NCI-H2029 treated with DMSO at 0.1 percent for 48 hours (cell line): ENCODE measurements at regions not wholly inside any gene's neighbourhood (a gene's known extent, or its start where the extent isn't known, plus 50 kb on each side); places are given as distances from the start of the nearest gene placed in this dataset.

Source experiments
- DNase-seq: peaks from one replicate; lab custom pipeline; 2025; lab: John Stamatoyannopoulos, UW

DNA sequence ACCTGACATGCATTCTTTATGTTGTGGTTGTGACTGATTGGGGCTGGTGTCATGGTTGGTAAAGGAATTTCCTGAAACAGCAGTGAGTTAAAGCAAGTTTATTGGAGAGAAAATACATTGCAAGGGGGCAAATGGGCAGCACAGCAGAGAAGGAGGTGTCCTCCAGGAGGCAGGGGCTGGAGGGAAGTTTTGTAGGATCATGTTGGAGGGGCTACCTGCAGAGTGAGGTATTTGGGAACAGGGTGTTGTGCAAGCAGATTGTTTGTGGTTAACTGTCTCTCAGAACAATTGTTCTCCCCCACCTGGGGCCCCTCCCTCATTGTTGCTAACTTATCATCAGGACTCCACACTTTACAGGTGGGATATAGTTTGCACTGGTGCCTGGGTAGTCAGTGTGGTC lies 196.0 kb downstream of the NSUN3 start:
- no peak for DNase-seq

DNA sequence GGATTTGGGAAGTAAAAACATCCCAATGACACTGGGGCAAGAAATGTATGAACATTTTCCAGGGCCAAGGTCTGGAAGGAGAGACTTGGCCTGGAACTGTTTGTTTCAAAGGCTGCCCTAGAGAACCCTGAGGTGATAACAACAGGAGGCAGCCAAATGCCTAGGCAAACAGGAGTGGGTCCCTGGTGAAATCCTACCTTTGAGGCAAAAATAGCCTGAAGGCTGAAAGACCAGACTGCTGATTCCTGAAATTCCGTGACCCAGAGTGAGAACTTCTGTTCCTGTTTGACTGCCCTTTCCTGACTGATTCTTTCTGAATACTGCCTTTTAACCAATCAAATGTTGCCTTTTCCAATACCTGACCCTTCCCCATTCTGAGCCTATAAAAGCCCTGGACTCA lies 196.4 kb downstream of the NSUN3 start:
- no peak for DNase-seq

DNA sequence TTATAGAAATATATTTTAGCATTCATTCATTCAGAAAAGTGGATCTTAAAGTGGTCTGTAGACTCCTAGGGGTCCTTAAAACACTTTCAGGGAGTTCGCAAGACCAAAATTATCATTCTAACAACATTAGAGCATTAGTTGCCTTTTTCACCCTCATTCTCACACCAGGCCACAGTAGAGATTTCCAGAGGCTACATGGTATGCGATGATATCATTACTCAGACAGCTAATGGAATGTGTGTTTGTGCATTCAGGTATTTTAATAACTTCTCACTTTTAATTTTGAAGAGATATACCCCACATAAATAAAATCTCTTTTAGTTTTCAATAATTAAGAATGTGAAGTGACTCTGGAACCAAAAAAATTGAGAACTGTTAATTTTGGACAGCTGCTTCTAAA lies 206.9 kb downstream of the NSUN3 start:
- DNase-seq: no peak

DNA sequence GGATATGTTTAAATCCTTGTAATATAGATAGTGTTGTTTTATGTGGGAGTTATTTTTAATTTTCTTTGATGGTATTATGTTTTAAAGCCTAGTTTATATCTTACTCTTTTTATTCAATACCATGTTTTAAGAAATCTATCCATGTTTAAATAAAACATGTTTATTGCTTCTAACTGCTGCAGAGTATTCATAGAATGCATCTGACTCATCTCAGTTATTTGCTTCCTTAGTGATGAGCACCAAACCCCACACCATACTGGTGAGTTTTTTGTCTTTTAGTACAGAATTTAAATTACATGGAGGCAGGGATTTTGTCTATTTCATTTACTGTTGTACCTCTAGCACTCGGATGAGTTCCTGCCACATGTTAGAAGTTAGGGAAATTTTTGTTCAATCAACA lies 209.2 kb downstream of the NSUN3 start:
- no peak for DNase-seq

DNA sequence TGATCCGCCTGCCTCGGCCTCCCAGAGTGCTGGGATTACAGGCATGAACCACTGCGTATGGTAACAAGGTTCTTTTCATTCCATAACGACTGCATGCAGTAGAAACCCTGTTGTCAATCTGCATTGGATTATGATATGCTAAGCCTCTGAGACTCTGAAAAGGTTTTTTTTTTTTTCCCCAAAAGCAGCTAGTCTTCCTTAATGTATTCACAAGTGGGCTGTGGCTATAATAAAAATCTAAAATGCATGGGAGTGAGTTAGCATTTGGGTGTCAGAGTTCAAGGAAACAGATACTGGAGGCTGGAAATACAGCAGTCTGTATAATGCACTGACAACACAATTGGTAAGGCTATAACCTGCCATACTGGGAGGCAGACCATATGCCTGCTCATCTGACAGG lies 218.1 kb downstream of the NSUN3 start:
- no peak for DNase-seq

DNA sequence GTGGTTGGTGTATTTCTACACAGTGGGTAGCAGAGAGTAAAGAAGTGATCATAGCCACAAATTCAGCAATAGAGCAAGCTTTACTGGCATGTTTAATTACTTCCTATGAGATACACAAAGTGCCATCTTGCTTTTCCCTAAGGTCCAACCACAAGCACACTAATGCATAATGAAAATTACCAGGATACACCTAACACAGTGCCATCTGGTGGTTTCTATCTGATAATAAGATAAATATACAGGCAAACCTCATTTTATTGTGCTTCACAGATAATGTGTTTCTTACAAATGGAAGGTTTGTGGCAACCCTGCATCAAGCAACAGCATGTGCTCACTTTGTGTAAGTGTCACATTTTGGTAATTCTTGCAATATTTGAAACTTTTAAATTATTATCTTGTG lies 223.0 kb downstream of the NSUN3 start:
- DNase-seq: no peak

DNA sequence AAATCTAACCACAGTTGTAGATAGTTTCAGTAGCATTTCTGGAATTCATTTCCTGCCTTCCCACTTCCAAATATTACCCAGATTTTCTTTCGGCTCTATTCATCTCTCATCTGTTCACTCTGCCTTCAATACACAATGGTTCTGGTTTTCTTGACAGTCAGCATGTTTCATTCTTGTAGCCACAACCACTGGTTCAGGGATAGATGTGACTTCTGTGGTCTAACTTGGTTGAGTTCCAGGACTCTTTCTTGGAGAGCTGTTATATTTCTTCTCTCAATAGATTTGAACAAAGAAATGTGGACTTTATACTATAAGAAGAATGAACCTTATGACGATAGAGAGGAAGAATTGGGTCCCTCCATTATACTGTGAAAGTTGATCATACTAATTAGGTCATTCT lies 228.8 kb downstream of the NSUN3 start:
- DNase-seq: no peak

DNA sequence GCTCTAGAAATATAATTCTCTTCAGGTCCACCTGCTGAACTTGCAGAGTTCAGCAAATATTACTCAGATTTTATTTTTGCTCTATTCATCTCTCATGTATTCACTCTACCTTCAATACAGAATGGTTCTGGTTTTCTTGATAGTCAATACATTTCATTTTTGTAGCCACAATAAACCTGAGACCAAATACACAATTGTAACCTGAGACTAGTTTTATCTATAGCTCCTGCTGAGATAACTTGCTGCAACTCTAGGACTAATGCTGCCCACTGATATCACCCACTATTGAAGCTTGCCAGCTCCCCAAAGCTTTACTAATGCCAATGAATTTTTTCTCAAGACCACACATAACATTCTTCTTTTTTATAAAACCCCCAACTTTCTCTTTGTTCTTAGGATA lies 229.3 kb downstream of the NSUN3 start:
- DNase-seq: no peak

DNA sequence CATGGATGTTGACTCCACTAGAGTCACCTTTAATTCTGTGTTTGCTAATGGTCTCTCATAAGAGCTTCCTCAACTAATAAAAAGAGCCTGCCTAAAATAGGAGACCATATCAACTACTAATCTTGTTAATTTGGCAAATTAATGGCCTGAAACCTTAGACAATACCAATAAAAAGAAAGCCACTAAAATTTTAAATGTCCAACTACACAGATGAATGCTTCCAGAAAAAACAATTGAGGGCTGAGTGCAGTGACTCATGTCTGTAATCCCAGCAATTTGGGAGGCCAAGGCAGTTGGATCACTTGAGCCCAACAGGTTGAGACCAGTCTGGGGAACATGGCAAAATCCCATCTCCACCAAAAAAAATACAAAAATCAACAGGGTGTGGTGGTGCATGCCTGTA lies 230.9 kb downstream of the NSUN3 start:
- DNase-seq: no peak

DNA sequence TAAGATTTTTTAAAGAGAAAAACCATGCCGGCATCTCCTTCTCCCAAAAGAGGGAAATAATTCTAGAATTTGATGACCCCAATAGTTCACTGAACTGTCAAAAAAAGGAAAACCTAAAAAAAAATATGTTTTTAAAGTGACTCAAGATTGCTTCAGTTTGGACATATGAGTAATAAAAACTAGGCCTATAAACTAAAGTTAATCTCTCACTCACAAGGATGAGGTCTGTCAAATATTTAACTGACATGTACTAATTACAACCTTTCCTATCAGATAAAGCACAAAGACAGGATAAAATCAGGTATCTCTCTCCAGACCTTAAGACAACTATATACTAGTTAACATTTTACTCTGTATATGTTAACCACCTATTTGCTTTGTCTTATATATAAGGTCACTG lies 231.9 kb downstream of the NSUN3 start:
- DNase-seq: no peak

DNA sequence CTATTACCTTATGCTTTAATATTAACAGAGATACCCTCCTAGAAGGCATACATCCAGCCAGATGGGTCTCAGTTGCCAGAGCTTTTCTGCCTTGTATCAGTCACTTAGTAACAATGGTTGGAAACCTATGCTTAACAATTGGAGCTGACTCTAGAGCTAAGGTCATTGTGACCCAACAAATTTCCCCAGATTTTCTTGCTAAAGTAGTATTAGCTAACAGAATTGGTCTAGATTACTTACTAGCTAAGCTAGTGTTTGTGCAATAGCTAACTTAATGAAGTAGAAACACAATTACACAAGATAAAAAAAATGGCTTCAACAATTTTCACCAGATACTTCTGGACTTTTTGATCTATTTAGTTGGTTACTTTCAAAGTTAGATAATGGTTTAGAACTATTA lies 236.9 kb downstream of the NSUN3 start:
- DNase-seq: no peak

DNA sequence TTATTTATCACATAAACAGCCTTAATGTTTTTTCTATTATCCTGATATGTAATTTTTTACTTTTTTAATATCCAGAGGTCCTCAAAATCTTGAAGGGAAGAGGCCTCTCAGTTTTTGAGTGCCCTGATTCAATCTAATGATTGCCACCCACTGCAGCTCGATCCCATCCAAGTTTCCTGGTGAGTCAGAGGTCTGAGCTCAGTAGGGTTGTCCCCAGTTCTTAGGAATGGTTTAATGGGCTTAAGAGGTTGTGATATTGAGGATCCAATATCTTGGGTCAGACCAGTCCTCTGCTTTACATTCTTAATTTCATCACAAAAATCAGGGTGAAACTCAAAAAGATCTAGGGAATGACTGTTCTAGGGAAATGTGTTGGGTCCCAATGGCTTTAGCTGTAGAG lies 238.5 kb downstream of the NSUN3 start:
- DNase-seq: no peak

DNA sequence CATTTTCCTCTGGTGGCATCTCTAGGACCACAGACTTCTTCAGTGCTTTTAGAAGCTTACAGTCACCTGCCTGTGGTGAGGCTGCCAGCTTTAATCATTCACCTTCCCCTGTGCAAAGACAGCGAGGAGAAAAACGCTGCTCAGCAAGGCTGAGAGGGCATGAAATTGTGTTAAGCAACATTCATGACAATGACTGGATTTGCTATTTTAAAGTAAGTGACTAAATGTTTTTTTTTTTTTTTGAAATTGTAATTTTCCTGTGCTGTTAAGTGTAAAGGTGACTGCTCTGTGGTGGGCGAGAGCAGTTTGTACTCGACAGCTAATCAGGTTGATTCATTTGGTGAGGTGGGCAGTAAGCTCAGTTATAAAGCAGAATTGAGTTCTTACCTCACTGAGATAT lies 240.4 kb downstream of the NSUN3 start:
- no peak for DNase-seq

DNA sequence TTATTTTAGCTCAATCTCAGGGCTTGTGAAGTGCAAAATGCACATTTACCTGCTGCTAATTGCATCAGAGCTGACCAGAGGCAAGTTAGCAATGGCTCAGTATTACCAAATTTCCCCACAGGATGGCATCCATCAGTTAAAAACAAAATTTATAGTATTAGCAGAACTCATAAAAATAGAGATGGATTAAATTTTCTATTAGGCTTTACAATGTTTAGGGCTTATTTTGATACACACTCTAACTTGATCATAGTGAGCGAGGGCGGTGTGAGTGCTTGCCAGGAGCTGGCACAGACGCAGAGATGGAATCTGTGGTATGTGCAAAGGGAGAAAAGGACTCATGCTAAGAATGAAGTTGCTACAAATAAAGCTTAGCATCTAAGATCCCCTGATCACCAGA lies 241.0 kb downstream of the NSUN3 start:
- no peak for DNase-seq

DNA sequence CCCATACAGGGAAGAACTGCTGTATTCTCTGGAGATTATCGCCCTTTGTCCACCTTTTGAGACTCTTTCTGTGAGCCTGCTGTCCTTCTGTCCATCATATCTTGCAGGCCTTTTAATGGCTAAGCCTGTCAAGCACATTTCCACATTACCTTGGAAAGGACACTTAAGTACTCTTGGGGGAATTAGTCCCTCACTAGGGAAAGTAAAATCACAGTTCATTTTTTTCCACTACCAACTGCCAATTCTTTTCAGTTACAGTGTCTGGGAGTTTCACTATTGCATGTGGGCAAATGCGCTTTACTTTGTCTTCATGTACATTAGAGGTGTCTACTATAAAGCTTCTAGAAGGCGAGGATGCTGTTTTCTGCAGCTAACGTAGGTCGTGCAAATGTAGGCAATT lies 242.1 kb downstream of the NSUN3 start:
- DNase-seq: no peak

DNA sequence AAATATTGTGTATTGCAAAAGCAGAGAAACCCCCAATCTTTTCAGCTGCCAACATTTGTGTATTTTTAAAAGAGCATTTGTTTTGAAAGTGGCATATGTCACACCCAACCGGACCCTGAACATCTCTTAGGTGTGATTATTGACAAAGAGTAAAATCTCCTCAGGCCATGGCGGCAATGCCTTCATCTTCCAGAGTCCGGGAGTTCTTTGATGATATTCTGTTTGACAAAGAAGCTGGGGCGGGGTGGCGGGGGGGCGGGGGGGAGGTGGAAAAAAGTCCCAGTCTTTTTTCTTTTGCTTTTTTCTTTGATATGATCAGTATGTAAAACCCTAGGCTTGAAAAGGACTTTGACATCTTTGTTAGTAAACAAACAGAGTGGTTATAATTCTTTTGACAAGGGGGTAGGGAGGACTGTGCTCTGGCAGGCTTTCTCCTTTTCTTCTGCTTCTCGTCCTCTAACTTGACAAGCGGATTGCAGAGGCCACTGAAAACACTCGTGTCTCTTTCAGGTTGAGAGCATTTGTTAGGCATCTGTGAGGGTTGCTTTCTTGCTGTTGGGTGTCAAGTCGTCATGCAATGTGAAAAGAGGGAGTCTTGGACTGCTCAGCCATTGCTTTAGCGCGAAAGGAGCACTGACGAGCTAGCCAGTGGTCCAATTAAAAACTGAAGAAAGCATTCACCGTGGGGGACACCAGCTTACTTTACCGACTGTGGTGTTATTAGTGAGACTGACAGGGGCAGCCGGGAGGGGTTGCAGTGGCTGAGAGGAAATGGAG lies 243.2 kb downstream of the NSUN3 start:
- DNase-seq: no peak

DNA sequence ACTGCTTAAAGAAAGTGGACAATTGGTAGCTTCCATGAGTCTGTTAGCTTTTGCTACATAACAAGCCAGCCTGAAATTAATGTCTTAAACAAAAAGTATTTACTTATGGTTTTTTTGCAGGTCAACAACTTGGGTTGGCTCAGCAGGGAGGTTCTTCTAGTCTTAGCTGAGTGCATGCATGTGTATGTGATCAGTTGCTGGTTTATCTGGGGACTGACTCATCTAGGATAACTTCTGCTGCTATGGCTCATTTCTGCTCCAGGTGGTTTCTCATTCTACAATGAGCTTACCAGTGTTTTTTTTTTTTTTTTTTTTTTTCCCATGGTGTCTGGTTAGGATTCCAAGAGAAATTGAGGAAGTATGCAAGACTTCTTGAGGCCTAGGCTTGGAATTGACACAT lies 244.7 kb downstream of the NSUN3 start:
- DNase-seq: no peak

DNA sequence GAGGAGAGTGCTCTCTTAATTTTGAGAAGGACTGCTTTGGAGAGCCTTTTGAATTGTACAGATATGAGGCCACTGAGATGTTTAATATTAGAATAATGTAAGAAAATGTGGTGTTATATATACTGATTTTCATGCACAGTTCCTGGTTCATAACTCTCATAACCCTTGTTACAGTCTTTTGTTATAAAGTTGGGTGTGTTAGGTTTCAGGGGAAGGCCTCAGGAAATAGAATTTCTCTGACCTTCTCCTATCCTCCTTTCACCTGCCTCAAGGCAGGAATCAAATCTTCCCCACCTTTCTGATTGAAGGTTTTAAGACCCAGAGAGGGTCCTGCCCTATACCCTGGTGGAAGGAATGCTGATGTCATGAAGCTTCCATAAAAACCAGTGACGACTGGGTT lies 245.9 kb downstream of the NSUN3 start:
- no peak for DNase-seq

DNA sequence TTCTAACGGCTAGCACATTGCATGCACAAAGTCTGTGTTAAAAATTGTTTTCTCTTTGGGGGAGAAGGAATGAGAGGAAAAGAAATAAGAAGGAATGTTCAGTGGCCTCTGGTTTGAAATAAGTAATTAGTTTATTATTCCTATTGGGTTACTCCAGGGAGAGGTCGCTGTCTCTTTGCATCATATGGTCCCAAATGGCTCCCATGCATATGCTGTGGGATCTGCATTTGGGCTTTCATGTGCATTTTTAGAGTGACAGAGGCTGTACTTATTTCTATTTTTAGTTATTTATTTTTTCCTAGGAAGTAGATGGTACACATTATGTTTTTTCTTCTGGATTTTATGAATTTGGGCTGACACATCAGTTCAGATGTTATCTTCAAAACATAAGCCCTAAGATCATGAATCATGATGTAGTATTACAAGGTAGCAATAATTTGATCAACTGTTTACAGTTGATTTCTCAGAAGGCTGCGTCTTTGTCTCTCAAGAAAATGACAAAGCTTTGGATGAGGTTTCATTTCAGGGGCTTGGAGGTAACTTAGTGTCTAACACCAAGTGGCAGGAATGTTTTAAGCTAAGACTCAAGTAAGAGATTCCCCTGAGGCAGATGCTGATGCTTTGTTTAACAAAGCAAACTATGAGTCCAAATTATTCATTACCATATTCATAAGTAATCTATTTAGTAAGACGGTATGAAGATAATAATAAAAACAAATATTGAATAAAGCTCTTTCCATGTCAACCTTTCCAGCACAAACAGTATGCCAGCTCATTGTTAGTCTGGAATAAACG lies 247.7 kb downstream of the NSUN3 start:
- DNase-seq: no peak

DNA sequence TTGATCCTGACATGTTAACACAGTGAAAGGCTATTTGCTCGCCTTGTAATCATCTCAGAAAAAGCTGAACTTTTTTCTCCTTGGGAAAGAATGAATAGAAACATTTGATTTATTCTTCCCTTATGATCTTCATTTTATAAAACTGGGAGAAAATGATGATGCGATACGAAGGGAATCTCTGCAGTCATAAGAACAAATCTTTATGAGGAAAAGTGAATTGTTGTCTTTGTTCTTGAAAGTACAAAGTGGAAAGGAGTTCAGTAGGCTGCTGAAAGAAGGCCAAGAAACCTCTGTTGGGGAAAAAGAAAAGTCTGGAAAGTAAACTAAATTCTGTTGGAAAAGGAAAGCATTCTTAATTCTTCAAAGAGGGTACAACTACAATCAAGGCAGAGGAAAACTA lies 248.8 kb downstream of the NSUN3 start:
- no peak for DNase-seq

DNA sequence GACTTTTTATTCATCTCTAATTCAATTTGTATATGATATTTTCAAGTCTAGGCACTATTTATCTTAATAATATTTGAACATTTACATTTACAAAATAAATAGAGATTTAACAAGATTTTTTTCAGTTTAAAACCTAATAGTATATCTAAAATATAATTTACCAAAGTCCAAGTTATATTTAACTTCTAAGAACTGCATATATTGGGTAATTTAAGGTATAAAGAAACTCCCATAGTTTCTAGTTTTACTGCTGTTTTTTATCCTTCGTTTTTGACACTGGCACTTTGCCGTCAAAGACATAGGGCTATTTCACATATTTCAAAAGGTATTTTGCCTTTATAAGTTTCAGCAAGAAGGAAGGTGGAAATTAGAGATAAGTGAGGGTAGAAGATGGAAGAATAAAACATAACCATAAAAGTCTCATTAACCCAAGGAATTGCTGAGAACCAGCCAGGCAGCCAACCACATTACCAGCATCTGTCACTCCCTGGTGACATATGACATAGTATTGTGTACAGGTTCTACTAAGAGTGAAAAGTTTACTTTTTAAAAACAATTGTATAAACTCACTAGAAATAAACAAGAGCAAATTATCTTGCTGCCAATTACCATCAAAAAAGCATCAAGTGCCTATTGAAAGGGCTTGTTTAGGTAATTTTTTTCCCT lies 251.5 kb downstream of the NSUN3 start:
- no peak for DNase-seq

DNA sequence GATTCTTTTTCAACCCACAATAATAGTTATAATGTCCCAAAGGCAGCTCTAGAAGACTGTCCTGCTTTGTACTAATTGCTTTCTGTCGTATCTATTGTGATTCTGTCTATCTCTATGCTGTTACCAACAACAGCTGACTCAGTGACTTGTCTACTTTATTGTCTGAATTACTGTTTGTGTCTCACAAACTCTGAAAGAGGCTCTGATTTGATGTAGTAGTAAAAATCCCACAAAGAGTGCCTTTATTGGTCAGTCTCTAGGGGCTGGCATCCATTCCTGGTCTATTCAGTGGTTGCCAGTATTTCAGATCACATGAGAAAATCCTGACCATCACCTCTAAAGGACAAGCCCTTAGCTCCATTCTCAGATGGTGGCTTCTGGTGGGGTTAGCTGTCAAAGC lies 254.2 kb downstream of the NSUN3 start:
- DNase-seq: no peak

DNA sequence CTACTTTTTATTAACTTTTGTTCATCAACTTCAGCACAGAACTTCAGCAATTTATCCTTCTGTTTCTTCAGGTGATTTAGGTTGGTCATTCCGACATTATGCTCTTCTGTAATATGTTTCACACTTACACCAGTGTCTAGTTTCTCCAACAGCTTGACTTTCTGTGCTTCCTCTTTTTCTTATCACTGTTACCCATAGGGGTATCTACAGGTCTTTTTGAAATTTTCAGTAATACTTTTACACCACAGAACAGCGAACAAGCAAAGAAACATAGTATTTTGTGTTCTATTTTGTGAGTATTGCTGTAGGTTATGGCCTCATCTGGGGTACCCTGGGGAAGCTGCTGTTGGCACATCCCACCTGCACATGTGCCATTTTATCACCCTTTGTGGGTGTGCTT lies 260.7 kb downstream of the NSUN3 start:
- DNase-seq: no peak
